Fibroblast of lung (primary cell): ENCODE measurements at regions not wholly inside any gene's neighbourhood (a gene's known extent, or its start where the extent isn't known, plus 50 kb on each side); places are given as distances from the start of the nearest gene placed in this dataset.

ENCODE experiments used
- DNase-seq, 2 donors: peaks; one replicate each; pipeline versions ENCODE4 v3.0.0 to v3.0.0-alpha.2; 2010; ENCODE audit warnings: low read depth in 2 of 2
- H2AFZ ChIP-seq: 2 replicates; pipeline ENCODE4 v1.5.1; 2012; ENCODE audit warnings: low read length, control low read depth, inconsistent platforms
- H3K27ac ChIP-seq: 2 replicates; pipeline ENCODE4 v1.5.1; 2011; ENCODE audit warnings: low read length, control low read depth; ENCODE audit not compliant: insufficient read depth
- H3K27me3 ChIP-seq: 2 replicates; pipeline ENCODE4 v1.5.1; 2011; ENCODE audit warnings: mild to moderate bottlenecking, low read length; ENCODE audit not compliant: control insufficient read depth, insufficient read depth
- H3K36me3 ChIP-seq: 2 replicates; pipeline ENCODE4 v1.5.1; 2011; ENCODE audit warnings: low read length; ENCODE audit not compliant: control insufficient read depth, insufficient read depth
- H3K4me1 ChIP-seq: 2 replicates; pipeline ENCODE4 v1.5.1; 2011; ENCODE audit warnings: low read length; ENCODE audit not compliant: control insufficient read depth, insufficient read depth; ENCODE audit errors: extremely low read depth
- H3K4me2 ChIP-seq: 2 replicates; pipeline ENCODE4 v1.5.1; 2011; ENCODE audit warnings: low read length, control low read depth; ENCODE audit not compliant: insufficient read depth; ENCODE audit errors: extremely low read depth
- H3K4me3 ChIP-seq, 4 experiments: fragments of 200-600 bp in 1 of 4; sonication (generic) in 1 of 4; replicated peaks in 1 of 4; 2 replicates each; pipeline ENCODE4 v1.5.1; 2011 to 2016; ENCODE audit warnings: low read length in 4 of 4, low read depth in 3 of 4, mild to moderate bottlenecking in 3 of 4, control low read depth in 2 of 4, inconsistent platforms in 1 of 4, mixed read lengths in 1 of 4; ENCODE audit not compliant: insufficient read depth in 1 of 4; ENCODE audit errors: control extremely low read depth in 1 of 4
- H3K79me2 ChIP-seq: 2 replicates; pipeline ENCODE4 v1.5.1; 2012; ENCODE audit warnings: mild to moderate bottlenecking, low read length, inconsistent platforms; ENCODE audit not compliant: control insufficient read depth, insufficient read depth
- H3K9ac ChIP-seq: 2 replicates; pipeline ENCODE4 v1.5.1; 2011; ENCODE audit warnings: mild to moderate bottlenecking, low read length, control low read depth; ENCODE audit not compliant: insufficient read depth
- H3K9me3 ChIP-seq: 2 replicates; pipeline ENCODE4 v1.5.1; 2012; ENCODE audit warnings: low read depth, low read length; ENCODE audit not compliant: control insufficient read depth, insufficient read depth
- H4K20me1 ChIP-seq: 2 replicates; pipeline ENCODE4 v1.5.1; 2011; ENCODE audit warnings: low read length; ENCODE audit not compliant: control insufficient read depth, insufficient read depth; ENCODE audit errors: extremely low read depth
- CTCF ChIP-seq, 2 donors: IDR thresholded peaks in 1 of 2; conservative IDR thresholded peaks in 1 of 2; 1 replicate in 1 of 2; 2 replicates in 1 of 2; pipeline ENCODE4 v1.5.1; 2011 to 2012; ENCODE audit warnings: low read length in 2 of 2, control low read depth in 1 of 2, inconsistent platforms in 1 of 2, low read depth in 1 of 2, mild to moderate bottlenecking in 1 of 2
- EZH2 ChIP-seq: IDR thresholded peaks from 2 replicates; pipeline ENCODE4 v1.5.1; 2012; ENCODE audit warnings: low read length, control low read depth, mild to moderate bottlenecking; ENCODE audit errors: missing control alignments

- H4K20me1 ChIP-seq = no peaks in the 10 kb centered on the region
- no peak for DNase-seq
- H3K4me2 ChIP-seq = no peak overlapping the region
- no peaks in the 10 kb centered on the region for H3K27me3 ChIP-seq
- no peak overlapping the region for H2AFZ ChIP-seq
- no peaks in the 10 kb centered on the region for H3K4me1 ChIP-seq
- H3K79me2 ChIP-seq = no peaks in the 10 kb centered on the region
- H3K9me3 ChIP-seq = no peaks in the 10 kb centered on the region
- TF ChIP-seq CTCF (conservative IDR thresholded peaks at IDR 0.05 in 1 of 2, IDR thresholded peaks at IDR 0.05 in 1 of 2; ENCODE audit: low read depth in 1 of 2, low read length in 2 of 2) (no peak), EZH2 (no peak)
- H3K27ac ChIP-seq = no peak overlapping the region
- H3K4me3 ChIP-seq = no peak overlapping the region
- H3K9ac ChIP-seq = no peak overlapping the region
- no peaks in the 10 kb centered on the region for H3K36me3 ChIP-seq
Observed at GRCh38 chr4:81272671-81273070, 57.6 kb upstream of the PRKG2 start.
